Choroid plexus epithelial cell (primary cell): ENCODE measurements at regions not wholly inside any gene's neighbourhood (a gene's known extent, or its start where the extent isn't known, plus 50 kb on each side); places are given as distances from the start of the nearest gene placed in this dataset.

Experiments
- DNase-seq: peaks from one replicate; pipeline ENCODE4 v3.0.0-alpha.2; 2010; ENCODE audit warnings: low read depth
- H3K4me3 ChIP-seq: 2 replicates; pipeline ENCODE4 v1.5.1; 2011; ENCODE audit warnings: low read depth, mild to moderate bottlenecking, control low read depth, low read length, moderate library complexity
- CTCF ChIP-seq: conservative IDR thresholded peaks from 2 replicates; pipeline ENCODE4 v1.5.1; 2011; ENCODE audit warnings: low read depth, mild to moderate bottlenecking, control low read depth, inconsistent platforms, low read length, moderate library complexity

DNA sequence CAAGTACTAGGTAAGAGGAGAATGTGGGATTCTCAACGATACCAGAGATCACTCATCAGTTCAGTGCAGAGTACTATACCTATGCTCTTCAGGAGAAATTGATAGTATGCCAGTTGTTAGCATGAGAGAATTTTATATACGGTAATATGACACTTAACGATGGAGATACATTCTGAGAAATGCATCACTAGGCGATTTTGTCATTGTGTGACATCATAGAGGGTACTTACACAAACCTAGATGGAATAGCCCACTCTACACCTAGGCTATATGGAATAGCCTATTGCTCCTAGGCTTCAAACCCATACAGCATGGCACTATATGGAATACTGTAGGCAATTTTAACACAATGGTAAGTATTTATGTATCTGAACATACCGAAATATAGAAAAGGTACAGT, 140.2 kb downstream of the SLIT2 start:
- DNase-seq: no peak
- no peak overlapping the region for H3K4me3 ChIP-seq
- TF ChIP-seq CTCF: no peak

- H3K4me3 ChIP-seq: no peak overlapping the region
- no peak for TF ChIP-seq CTCF
- no peak for DNase-seq
Measured at GRCh38 chr4:20393486-20394100, 141.9 kb downstream of the SLIT2 start.

DNA sequence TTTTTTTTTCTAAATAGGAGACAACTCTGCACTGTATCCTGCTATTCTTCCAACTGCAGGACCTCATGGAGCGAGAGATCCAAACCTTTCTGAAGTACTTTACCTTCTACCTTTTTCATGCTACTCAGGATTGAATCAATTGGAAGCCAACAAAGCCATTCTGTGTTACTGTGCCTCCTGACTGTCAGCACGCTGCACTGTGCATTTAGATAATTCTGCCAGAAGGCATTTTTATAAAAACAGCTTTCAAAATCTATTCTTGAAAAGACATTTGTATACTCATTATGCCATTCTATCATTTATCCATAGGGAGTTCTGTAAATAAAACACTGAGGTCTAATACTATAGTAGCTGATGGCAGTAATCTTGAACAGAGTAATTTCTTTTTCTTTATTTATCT, 142.8 kb downstream of the SLIT2 start:
- no peak for TF ChIP-seq CTCF
- H3K4me3 ChIP-seq: no peak overlapping the region

GRCh38 chr4:20395160-20395773, 143.6 kb downstream of the SLIT2 start:
- peak; percentile 84 for TF ChIP-seq CTCF

More for the DNA sequence above, 142.8 kb downstream of the SLIT2 start:
- DNase-seq: no peak

GRCh38 chr4:20403290-20403689, 151.6 kb downstream of the SLIT2 start:
- no peak for DNase-seq
- no peak for TF ChIP-seq CTCF
- no peak overlapping the region for H3K4me3 ChIP-seq

More at GRCh38 chr4:20395160-20395773, 143.6 kb downstream of the SLIT2 start:
- H3K4me3 ChIP-seq: no peak overlapping the region
- peak; percentile 73 for DNase-seq

GRCh38 chr4:20403846-20404245, 152.1 kb downstream of the SLIT2 start:
- no peak for TF ChIP-seq CTCF
- DNase-seq: no peak
- no peak overlapping the region for H3K4me3 ChIP-seq

DNA sequence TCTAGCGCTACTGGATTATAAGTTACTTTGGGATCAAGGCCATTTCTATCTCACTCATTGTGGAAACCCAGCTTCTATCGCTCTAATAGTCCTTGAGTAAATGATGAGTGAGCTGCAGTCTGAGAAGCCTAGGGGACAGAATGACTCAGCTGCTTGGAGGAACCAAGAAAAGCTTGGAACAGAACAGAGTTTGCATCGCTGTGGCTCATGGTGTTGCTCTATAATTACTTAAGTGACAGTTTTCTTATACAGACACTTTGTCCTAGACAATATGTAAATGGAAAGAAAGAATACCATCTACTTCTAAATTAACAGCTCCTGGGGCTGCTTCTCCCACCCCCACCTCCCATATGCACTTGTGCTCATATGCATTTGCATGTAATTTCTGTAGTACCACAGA, 156.9 kb downstream of the SLIT2 start:
- DNase-seq: peak; percentile 31
- H3K4me3 ChIP-seq: no peak overlapping the region
- TF ChIP-seq CTCF: no peak
